Fibroblast of pulmonary artery (primary cell): ENCODE measurements at regions not wholly inside any gene's neighbourhood (a gene's known extent, or its start where the extent isn't known, plus 50 kb on each side); places are given as distances from the start of the nearest gene placed in this dataset.

ENCODE experiments used
- DNase-seq: peaks from one replicate; pipeline ENCODE4 v3.0.0-alpha.2; 2010; ENCODE audit warnings: low read depth
- H3K4me3 ChIP-seq: replicated peaks from 2 replicates; pipeline ENCODE4 v1.5.1; 2011; ENCODE audit warnings: low read depth, mild to moderate bottlenecking, control low read depth, low read length, moderate library complexity
- TF ChIP-seq, protein P1 (sequence below): IDR thresholded peaks from 2 replicates; pipeline ENCODE4 v1.5.1; 2011; ENCODE audit warnings: mild to moderate bottlenecking, control low read depth, low read length, inconsistent platforms; ENCODE audit errors: missing control alignments

DNA sequence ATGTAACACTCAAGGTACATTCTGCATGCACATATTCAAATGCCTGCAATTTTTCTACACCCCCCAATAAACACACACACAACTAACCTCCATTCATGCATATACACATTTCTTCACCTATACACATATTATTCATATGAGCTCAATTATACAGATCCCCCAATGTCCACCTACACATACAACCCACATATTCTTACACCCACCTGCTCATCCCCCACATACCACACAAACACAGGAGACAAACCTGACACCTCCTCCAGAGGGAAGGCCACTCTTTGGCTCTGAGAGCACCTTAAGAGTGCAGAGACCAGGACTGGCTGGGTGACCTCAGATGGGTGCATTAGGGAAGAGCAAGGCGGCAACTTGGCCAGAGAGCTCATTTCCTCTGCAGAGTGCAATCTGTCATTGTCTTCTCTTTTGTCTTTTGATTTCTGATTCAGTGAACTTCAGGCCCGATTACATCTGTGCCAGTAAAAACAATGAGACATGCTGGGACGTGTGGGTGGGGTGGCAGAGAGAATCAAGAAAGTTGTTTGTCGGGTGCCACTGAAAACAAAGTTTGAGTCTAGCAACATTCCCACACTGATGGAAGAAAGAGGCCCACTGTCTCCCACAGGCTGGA, 208.4 kb downstream of the NXPE2 start:
- no peak overlapping the region for H3K4me3 ChIP-seq
- no peak for DNase-seq
- TF ChIP-seq, protein P1, sequence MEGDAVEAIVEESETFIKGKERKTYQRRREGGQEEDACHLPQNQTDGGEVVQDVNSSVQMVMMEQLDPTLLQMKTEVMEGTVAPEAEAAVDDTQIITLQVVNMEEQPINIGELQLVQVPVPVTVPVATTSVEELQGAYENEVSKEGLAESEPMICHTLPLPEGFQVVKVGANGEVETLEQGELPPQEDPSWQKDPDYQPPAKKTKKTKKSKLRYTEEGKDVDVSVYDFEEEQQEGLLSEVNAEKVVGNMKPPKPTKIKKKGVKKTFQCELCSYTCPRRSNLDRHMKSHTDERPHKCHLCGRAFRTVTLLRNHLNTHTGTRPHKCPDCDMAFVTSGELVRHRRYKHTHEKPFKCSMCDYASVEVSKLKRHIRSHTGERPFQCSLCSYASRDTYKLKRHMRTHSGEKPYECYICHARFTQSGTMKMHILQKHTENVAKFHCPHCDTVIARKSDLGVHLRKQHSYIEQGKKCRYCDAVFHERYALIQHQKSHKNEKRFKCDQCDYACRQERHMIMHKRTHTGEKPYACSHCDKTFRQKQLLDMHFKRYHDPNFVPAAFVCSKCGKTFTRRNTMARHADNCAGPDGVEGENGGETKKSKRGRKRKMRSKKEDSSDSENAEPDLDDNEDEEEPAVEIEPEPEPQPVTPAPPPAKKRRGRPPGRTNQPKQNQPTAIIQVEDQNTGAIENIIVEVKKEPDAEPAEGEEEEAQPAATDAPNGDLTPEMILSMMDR, result no peak

DNA sequence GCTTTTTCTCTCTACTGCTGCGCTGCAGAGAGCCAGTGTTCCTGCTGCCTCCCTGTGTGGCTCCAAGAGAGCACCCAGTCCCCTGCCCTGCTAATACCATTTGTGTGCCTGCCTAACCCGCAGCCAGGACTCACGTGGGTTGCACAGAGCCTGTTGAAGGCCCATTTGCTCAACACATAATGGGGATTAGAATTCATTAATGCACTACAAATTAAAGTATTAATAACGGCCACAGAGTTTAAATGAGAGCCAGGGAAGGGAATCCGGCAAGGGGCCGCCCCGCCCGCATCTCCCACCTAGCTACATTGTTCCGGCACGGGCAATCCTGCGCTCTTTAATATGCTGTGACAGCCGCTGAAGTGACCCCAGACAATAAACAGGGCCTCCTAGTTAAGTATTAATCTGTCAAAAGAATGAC, 211.3 kb downstream of the NXPE2 start:
- TF ChIP-seq, protein P1, result no peak
- no peak overlapping the region for H3K4me3 ChIP-seq
- no peak for DNase-seq

DNA sequence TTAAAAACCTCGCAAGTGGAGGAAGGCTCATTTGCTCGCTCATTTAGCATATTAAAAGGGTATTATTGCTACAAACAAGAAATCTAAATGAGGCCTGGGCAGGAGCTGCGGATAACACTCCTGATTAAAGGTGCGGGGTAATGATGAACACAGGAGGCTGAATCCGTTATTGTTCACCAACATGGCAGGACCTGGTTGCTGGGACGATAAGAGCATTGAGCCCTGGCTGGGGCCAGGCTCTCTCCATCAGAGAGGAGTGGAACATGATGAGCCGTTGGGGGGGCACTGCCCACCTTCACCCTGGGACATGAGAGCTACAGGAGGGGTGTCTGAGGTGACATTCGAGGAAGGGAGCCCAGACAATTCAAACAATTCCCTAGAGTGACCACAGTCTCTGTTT, 211.7 kb downstream of the NXPE2 start:
- no peak for DNase-seq
- TF ChIP-seq, protein P1, result no peak

DNA sequence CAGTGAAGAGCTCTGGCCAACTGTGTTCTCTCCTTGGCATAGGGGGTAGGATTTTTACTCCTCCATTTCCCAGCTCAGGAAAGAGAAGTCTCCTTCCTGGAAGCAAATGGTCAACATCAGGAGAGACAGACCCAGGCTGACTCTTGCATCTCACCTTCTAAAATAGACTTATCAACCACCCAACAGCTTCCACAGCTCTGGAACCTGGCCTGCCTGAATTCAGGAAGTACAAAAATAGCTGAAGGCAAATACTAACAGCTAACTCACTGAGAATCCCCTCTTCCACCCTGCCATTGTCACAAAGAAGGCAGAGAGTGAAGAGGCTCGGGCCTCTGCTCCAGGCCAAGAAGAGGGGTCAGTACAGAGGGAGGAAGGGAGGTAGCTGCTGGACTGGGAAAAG, 213.6 kb downstream of the NXPE2 start:
- DNase-seq, result no peak
- no peak overlapping the region for H3K4me3 ChIP-seq
- TF ChIP-seq, protein P1, result no peak

More for the DNA sequence above, 211.7 kb downstream of the NXPE2 start:
- no peak overlapping the region for H3K4me3 ChIP-seq

DNA sequence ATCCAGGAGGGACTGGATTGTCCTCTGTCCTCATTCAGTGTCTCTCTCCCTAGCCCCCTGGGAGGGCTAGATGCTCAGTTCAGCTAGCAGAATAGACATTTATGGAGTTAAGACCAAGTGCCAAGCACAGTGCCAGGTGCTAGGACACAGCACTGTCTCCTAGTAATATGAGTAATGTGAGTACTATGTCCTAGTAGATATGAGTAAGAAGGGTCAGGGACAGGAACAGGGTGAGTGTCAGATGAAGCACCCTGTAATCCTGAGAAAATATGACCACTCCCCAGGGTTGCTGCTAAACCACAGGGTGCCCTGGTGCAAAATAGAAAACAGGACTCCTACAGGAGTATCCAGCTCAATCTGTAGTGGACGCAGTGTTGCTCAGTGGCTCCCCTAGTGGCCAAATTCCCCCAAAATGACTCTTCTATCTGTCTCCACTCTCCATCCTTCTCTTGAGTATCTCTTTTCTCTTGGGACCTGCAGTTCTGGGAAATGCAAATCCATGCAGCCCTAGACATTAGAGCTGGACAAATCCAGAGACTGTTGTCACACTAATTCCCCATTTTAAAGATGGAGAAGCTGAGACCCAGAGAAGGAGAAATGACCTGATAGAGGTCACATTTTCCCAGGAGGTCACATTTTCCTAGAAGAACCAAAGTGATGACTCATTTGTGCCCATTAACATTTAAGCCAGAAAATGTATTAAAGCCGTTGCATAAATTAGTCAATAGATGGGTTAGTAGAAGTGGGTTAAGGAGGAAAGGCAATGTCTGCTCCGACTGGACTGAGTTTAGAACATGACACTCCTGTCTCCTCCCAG, 214.3 kb downstream of the NXPE2 start:
- no peak for DNase-seq
- TF ChIP-seq, protein P1, result no peak
- no peak overlapping the region for H3K4me3 ChIP-seq

DNA sequence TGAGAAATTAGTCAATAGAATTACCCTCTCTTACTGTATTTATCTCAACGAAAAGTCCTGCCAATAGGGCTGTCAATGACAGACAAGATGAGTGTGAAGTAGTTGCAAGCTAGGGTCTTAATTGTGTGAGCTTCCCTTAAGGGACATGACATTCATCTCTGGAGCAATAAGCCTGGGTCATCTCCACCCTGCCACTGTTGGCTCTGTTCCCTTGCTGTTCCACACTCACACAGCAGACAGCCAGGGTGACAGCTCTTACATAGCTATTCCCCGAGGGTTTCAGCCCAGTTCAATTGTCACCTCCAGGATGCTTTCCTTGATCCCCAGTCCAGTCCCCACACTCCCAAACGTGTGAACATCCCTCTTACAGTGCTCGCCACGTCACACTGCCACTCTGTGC, 215.0 kb downstream of the NXPE2 start:
- H3K4me3 ChIP-seq, result no peak overlapping the region
- TF ChIP-seq, protein P1, result no peak
- no peak for DNase-seq
